OCI-LY3 (cell line): ENCODE measurements at regions not wholly inside any gene's neighbourhood (a gene's known extent, or its start where the extent isn't known, plus 50 kb on each side); places are given as distances from the start of the nearest gene placed in this dataset.
"Not testable (repeated sequence)": the region's sequence is repeated elsewhere in the genome, so short reads cannot be mapped to it uniquely, and the experiment has no call there.

ENCODE experiments used
- H2AFZ ChIP-seq: fragments of 200-600, 300-600 bp; shearing (Covaris generic); 2 replicates; pipeline ENCODE4 v1.6.0; 2014; ENCODE audit warnings: antibody characterized with exemption, low read depth, low read length
- H3K27ac ChIP-seq: fragments of 200-600, 300-600 bp; sonication (generic); 2 replicates; pipeline ENCODE4 v1.5.1; 2014; ENCODE audit warnings: mild to moderate bottlenecking, low read length, moderate library complexity, mixed read lengths
- H3K27me3 ChIP-seq: fragments of 200-600, 300-600 bp; sonication (generic); 2 replicates; pipeline ENCODE4 v1.6.1; 2014; ENCODE audit warnings: low read depth, low read length, mixed read lengths
- H3K36me3 ChIP-seq: fragments of 200-600, 300-600 bp; sonication (generic); replicated peaks from 2 replicates; pipeline ENCODE3; 2014; ENCODE audit warnings: low read depth, low read length, mixed read lengths
- H3K4me1 ChIP-seq: fragments of 300-600, 200-600 bp; sonication (generic); 2 replicates; pipeline ENCODE4 v1.6.1; 2014; ENCODE audit warnings: low read length, mixed read lengths
- H3K4me2 ChIP-seq: fragments of 200-600, 300-600 bp; sonication (generic); 2 replicates; pipeline ENCODE4 v1.6.1; 2014; ENCODE audit warnings: low read length, mixed read lengths
- H3K4me3 ChIP-seq: fragments of 300-600, 200-600 bp; sonication (generic); 2 replicates; pipeline ENCODE4 v1.5.1; 2014; ENCODE audit warnings: antibody characterized with exemption, mild to moderate bottlenecking, low read length, moderate library complexity
- H3K79me2 ChIP-seq: fragments of 300-600, 200-600 bp; shearing (Covaris generic); 2 replicates; pipeline ENCODE4 v1.6.1; 2014; ENCODE audit warnings: mild to moderate bottlenecking, low read length, mixed read lengths
- H3K9ac ChIP-seq: fragments of 300-600, 200-600 bp; shearing (Covaris generic); 2 replicates; pipeline ENCODE4 v1.6.0; 2014; ENCODE audit warnings: mild to moderate bottlenecking, low read length, moderate library complexity
- H3K9me3 ChIP-seq: fragments of 200-600, 300-600 bp; shearing (Covaris generic); 2 replicates; pipeline ENCODE4 v1.6.1; 2014; ENCODE audit warnings: low read length, mixed read lengths; ENCODE audit not compliant: insufficient read depth
- H4K20me1 ChIP-seq: fragments of 200-600, 300-600 bp; sonication (generic); 2 replicates; pipeline ENCODE4 v1.6.1; 2016; ENCODE audit warnings: low read length, mixed read lengths; ENCODE audit not compliant: insufficient read depth
- EZH2phosphoT487 ChIP-seq: fragments of 200-600 bp; shearing (Covaris generic); IDR thresholded peaks from 2 replicates; pipeline ENCODE4 v1.6.1; 2018; ENCODE audit warnings: antibody characterized with exemption, mixed run types, low read depth
- TF ChIP-seq, protein P1 (sequence below): fragments of 200-600, 300-600 bp; sonication (generic); IDR thresholded peaks from 2 replicates; pipeline ENCODE4 v1.5.1; 2014; ENCODE audit warnings: antibody characterized with exemption, low read length, low read depth

GRCh38 chr6:141938664-141939063, 194.1 kb upstream of the GJE1 start:
- no peak overlapping the region for H3K9ac ChIP-seq
- no peaks in the 10 kb centered on the region for H3K9me3 ChIP-seq
- no peak overlapping the region for H3K27ac ChIP-seq
- H3K36me3 ChIP-seq = no peaks in the 10 kb centered on the region
- no peaks in the 10 kb centered on the region for H3K79me2 ChIP-seq
- H3K4me3 ChIP-seq = no peak overlapping the region
- H4K20me1 ChIP-seq = no peaks in the 10 kb centered on the region
- no peaks in the 10 kb centered on the region for H3K4me1 ChIP-seq
- H2AFZ ChIP-seq = no peak overlapping the region
- no peaks in the 10 kb centered on the region for H3K27me3 ChIP-seq
- no peak overlapping the region for H3K4me2 ChIP-seq
- no peak for TF ChIP-seq EZH2phosphoT487
- TF ChIP-seq, protein P1, sequence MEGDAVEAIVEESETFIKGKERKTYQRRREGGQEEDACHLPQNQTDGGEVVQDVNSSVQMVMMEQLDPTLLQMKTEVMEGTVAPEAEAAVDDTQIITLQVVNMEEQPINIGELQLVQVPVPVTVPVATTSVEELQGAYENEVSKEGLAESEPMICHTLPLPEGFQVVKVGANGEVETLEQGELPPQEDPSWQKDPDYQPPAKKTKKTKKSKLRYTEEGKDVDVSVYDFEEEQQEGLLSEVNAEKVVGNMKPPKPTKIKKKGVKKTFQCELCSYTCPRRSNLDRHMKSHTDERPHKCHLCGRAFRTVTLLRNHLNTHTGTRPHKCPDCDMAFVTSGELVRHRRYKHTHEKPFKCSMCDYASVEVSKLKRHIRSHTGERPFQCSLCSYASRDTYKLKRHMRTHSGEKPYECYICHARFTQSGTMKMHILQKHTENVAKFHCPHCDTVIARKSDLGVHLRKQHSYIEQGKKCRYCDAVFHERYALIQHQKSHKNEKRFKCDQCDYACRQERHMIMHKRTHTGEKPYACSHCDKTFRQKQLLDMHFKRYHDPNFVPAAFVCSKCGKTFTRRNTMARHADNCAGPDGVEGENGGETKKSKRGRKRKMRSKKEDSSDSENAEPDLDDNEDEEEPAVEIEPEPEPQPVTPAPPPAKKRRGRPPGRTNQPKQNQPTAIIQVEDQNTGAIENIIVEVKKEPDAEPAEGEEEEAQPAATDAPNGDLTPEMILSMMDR = no peak

DNA sequence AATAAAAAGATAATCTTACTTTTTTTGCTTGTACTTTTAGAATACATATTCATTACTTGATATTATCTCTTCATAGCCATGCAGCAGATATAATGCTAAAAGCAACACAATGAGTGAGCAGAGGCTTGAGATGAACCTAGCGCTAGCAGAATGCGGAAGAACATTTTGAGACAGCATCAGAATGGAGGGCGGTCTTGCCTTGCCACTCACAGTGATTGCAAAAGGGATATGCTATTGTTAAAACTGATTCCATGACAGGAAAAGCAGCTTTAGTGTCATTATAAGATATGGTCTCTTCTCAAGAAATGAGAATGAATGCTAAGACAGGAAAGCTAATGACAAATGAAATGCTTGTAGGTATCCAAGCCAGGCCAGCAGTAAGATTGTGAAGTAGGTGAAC, 200.0 kb upstream of the GJE1 start:
- H3K27ac ChIP-seq = no peak overlapping the region
- no peaks in the 10 kb centered on the region for H3K36me3 ChIP-seq
- no peak overlapping the region for H3K9ac ChIP-seq
- H3K4me3 ChIP-seq = no peak overlapping the region
- H2AFZ ChIP-seq = no peak overlapping the region
- H4K20me1 ChIP-seq = no peaks in the 10 kb centered on the region
- H3K79me2 ChIP-seq = no peaks in the 10 kb centered on the region
- H3K27me3 ChIP-seq = no peaks in the 10 kb centered on the region
- TF ChIP-seq, protein P1 = no peak
- no peak for TF ChIP-seq EZH2phosphoT487
- no peak overlapping the region for H3K4me2 ChIP-seq
- no peaks in the 10 kb centered on the region for H3K9me3 ChIP-seq
- H3K4me1 ChIP-seq = no peaks in the 10 kb centered on the region

DNA sequence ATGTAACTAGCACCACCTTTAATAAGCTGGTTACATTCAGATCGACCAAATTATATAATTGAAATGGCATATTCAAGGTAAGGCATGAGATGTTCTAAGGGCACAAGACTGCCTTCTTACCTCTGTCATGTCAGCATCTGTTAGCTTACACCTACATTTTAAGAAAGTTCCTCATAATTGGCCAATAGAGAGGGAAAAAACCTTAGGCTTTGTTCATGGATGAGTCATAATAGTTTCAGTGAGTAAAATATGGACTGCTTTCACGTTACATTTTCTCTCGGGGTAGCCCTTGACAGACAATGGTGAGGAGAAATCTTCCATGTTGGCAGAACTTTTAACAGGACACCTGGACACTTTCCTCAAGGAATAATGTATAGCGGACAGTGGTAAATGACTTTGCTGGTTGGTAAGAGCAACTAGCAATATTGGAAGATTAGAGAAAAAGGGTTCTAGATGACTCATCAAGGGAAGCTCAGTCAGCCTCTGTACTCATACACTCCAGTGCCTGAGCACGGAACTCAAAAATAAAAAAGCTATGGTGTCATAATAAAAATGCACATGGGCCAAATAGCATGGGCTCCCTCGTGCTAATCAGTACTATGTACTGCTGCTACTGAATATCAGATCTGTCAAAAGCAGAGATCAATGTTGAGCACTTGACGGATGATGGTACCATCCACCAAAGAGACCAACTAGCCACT, 206.4 kb upstream of the GJE1 start:
- not testable (repeated sequence) for H3K36me3 ChIP-seq, H3K27me3 ChIP-seq, H4K20me1 ChIP-seq, H3K4me1 ChIP-seq, H3K9ac ChIP-seq, H3K4me3 ChIP-seq, H3K4me2 ChIP-seq, H3K9me3 ChIP-seq, H3K79me2 ChIP-seq, H2AFZ ChIP-seq, H3K27ac ChIP-seq

DNA sequence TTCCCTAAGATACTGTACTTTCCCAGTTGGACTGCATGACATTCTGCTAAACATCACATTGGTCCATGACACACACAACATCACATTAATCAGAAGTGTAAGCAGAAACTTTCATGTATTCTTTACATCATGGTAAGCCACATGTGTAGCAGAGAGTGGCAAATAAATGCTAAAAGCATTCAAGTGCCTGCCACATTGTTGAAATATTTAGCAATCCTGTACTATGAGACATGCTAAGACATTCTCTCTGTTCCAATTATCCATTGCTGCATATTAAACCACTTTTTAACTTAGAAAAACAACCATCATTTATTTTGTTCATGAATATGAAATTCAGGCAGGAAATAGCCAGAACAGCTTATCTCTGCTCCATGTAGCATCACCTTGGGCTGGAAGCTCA, 207.7 kb upstream of the GJE1 start:
- no peaks in the 10 kb centered on the region for H3K27me3 ChIP-seq
- no peak overlapping the region for H2AFZ ChIP-seq
- peaks cover 7% of the 10 kb centered on the region; the same call in 1 of the 2 replicates for H3K4me1 ChIP-seq
- H4K20me1 ChIP-seq = no peaks in the 10 kb centered on the region
- H3K27ac ChIP-seq = no peak overlapping the region
- no peaks in the 10 kb centered on the region for H3K79me2 ChIP-seq
- TF ChIP-seq, protein P1 = no peak
- TF ChIP-seq EZH2phosphoT487 = no peak
- H3K4me3 ChIP-seq = no peak overlapping the region
- H3K9me3 ChIP-seq = no peaks in the 10 kb centered on the region
- no peak overlapping the region for H3K4me2 ChIP-seq
- no peaks in the 10 kb centered on the region for H3K36me3 ChIP-seq
- H3K9ac ChIP-seq = no peak overlapping the region

DNA sequence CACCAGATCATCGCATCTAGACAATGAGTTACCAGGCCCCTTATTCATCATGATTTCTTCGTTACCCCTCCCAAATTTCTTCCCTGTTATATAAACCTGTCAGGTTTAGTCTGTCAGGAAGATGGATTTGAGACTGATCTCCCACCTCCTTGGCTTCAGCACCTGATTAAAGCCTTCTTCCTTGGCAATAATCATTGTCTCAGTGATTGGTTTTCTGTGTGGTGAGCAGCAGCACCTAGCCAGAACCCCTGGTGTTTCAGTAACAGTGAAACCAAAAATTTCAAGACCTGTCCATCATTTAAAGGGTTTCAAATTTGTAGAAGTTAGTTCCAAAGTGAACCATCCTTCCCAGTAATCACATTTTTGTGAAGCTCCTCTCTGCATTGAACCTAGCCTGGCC, 209.8 kb upstream of the GJE1 start:
- Histone ChIP-seq H3K27me3 (no peaks in the 10 kb centered on the region), H3K4me1 (peaks cover 7% of the 10 kb centered on the region; the same call in 1 of the 2 replicates), H3K36me3 (no peaks in the 10 kb centered on the region), H4K20me1 (no peaks in the 10 kb centered on the region), H3K79me2 (no peaks in the 10 kb centered on the region), H3K9ac (no peak overlapping the region), H2AFZ (no peak overlapping the region), H3K4me3 (no peak overlapping the region), H3K4me2 (no peak overlapping the region), H3K27ac (no peak overlapping the region), H3K9me3 (no peaks in the 10 kb centered on the region)
- TF ChIP-seq EZH2phosphoT487 = no peak
- TF ChIP-seq, protein P1 = no peak

DNA sequence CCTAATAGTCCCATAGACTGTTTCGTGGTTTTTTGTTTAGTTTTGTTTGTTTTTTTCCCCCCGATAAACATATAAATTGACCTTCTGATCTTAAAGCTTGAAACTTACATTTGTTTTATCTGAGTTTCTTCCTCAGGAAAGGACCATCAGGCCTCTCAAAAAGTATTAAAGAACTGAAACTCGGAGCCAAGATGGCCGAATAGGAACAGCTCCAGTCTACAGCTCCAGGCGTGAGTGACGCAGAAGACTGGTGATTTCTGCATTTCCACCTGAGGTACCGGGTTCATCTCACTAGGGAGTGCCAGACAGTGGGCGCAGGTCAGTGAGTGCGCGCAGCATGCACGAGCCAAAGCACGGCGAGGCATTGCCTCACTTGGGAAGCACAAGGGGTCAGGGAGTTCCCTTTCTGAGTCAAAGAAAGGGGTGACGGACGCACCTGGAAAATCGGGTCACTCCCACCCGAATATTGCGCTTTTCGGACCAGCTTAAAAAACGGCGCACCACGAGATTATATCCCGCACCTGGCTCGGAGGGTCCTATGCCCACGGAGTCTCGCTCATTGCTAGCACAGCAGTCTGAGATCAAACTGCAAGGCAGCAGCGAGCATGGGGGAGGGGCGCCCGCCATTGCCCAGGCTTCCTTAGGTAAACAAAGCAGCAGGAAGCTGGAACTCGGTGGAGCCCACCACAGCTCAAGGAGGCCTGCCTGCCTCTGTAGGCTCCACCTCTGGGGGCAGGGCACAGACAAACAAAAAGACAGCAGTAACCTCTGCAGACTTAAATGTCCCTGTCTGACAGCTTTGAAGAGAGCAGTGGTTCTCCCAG, 215.8 kb upstream of the GJE1 start:
- H3K9me3 ChIP-seq, H3K9ac ChIP-seq, H3K4me3 ChIP-seq, H3K4me2 ChIP-seq, H3K4me1 ChIP-seq, H3K27me3 ChIP-seq, H3K27ac ChIP-seq, H2AFZ ChIP-seq, H3K79me2 ChIP-seq, H3K36me3 ChIP-seq, H4K20me1 ChIP-seq: not testable (repeated sequence)
